Posterior cingulate gyrus (tissue), 11 donors: ENCODE measurements at regions not wholly inside any gene's neighbourhood (a gene's known extent, or its start where the extent isn't known, plus 50 kb on each side); places are given as distances from the start of the nearest gene placed in this dataset.
"Not testable (repeated sequence)": the region's sequence is repeated elsewhere in the genome, so short reads cannot be mapped to it uniquely, and the experiment has no call there.

Experiments
- DNase-seq, 10 donors: peaks; one replicate each; pipeline versions ENCODE4 v3.0.0 to v3.0.0-alpha.2; 2020 to 2021; ENCODE audit warnings: mixed read lengths in 3 of 10
- intact Hi-C: fragments of 100-400 bp; cut with DNase I; formaldehyde crosslinking; loops from one replicate; pipeline ENCODE4 v1.15.1; 2023

DNA sequence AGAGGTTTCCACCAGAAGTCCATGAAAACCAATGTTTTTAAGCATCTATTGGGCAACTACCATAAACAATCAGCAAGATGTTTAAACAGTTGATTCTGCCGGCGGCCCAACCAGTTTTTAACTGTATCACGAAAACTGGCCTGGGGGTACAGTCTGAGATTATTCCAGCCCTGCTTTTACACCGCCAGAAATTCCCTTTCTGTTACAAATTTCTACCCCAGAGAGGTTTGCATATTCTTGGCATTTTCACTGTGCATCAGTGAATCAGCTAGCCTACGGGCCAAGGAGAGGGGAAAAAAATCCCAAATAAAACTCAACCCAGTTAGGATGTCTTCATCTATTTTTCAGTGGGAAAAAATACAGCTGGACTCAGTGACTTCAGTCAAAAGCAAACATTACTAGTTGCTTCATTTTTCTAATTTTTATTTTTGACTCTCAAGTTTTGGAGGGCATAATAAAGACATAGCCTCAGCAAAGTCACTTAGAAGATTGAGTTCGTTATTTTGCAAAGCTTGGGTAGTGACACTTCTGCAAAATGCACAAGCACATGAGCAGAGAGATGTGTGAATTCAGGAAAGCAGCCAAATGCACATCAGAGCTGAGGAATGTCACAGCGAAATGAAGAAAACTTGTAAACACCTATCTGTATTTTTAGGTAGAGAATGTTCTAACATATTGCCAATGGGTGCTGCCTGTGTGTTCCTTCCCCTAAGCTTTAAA is 167.8 kb upstream of the GK2 start:
- DNase-seq = no peak
- intact Hi-C loops = loop anchor here (2.0 kb wide), 1 partner anchor 621 kb away; no protein-coding TSS in a partner anchor

DNA sequence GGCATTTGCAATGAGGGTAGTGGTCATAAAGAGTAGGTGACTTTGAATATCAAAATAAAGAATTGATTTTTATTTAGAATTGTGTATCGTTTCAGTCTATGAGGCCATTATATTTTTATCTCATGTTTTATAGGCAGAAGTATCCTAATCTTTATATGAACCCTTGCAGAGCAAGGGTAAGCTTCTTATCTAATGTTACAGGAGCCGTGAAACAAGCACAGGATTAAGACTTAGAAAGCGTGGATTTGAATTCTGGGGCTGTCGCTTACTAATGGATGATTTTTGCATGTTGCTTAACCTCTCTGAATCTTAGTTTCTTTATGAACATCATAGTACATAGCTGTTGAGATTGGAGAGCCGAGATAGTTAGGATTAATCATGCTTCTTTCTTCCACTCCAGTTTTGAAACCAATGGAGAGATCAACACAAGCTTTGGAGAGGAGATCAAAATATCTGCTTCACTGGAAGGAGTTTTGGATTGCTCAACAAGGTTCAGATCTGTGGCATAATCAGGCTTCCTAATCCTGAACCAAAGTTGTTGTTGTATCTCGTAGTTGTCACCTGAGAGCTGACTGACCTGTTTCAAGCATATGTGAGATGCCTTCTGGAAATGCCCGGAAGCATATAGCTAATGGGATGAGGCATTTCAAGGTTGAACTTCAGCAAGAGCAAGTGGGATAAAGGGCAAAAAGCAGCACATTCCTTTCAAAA is 166.9 kb upstream of the GK2 start:
- intact Hi-C loops = no loop called here

GRCh38 chr4:79563219-79563618 is 155.2 kb upstream of the GK2 start:
- intact Hi-C loops = no loop called here
- DNase-seq = no peak

More for the DNA sequence above, 166.9 kb upstream of the GK2 start:
- DNase-seq = no peak

GRCh38 chr4:79561751-79562150 is 153.7 kb upstream of the GK2 start:
- intact Hi-C loops = no loop called here

GRCh38 chr4:79559398-79559797 is 151.4 kb upstream of the GK2 start:
- intact Hi-C loops, DNase-seq: not testable (repeated sequence)

More at GRCh38 chr4:79561751-79562150, 153.7 kb upstream of the GK2 start:
- no peak for DNase-seq

- no peak for DNase-seq
- intact Hi-C loops = no loop called here
These were observed 144.3 kb upstream of the GK2 start for GRCh38 chr4:79552311-79552710.

GRCh38 chr4:79551555-79551954 is 143.5 kb upstream of the GK2 start:
- intact Hi-C loops = no loop called here
- no peak for DNase-seq

GRCh38 chr4:79547851-79548250 is 139.8 kb upstream of the GK2 start:
- intact Hi-C loops = no loop called here
- no peak for DNase-seq

- DNase-seq = peak in 3 of 10 donors; percentile 12 to 74 (median 64)
- intact Hi-C loops = not testable (repeated sequence)
These were observed 137.3 kb upstream of the GK2 start for GRCh38 chr4:79545292-79545691.

DNA sequence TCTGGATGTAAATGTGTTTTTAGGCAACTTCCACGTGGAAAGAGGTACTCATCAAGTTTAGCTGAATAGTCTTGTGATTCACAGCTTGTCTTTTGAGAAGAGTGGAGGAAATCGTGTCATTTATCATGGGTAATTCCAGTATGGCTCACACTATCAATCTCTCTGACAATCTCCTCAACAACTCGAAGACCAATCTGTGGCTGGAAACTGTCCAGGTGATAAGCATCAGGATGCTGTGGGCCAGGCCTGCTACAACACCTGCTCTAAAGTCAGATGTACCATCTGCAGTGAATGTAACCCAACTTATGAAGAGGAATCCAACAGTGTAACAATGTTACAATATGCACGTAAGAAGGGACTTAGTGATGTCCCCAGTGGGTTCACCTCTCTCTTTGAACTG is 132.1 kb upstream of the GK2 start:
- intact Hi-C loops = no loop called here
- DNase-seq = no peak

- intact Hi-C loops = no loop called here
- no peak for DNase-seq
These were observed 127.5 kb upstream of the GK2 start for GRCh38 chr4:79535516-79535915.

DNA sequence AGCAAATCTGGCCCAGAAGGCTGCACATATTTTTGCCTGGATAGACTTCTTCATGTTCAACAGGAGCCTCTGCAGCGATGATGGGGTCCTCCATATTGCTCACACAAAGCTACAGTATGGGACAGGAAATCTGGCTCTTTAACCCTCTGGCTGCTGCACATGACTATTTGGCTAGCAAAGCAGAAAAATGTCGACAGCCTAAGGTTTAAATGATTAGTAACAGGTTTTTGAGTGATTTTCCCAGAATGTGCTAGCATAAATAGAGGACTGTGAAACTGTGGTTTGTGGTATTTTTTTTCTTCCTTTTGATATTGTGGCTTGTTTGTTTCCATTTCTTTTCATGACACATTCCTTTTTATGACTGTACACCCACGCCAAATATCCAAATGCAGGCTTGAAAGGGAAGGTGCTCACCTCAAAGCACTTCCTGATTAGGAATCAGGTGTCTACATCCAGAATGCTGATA is 120.2 kb upstream of the GK2 start:
- intact Hi-C loops = no loop called here
- DNase-seq = no peak

DNA sequence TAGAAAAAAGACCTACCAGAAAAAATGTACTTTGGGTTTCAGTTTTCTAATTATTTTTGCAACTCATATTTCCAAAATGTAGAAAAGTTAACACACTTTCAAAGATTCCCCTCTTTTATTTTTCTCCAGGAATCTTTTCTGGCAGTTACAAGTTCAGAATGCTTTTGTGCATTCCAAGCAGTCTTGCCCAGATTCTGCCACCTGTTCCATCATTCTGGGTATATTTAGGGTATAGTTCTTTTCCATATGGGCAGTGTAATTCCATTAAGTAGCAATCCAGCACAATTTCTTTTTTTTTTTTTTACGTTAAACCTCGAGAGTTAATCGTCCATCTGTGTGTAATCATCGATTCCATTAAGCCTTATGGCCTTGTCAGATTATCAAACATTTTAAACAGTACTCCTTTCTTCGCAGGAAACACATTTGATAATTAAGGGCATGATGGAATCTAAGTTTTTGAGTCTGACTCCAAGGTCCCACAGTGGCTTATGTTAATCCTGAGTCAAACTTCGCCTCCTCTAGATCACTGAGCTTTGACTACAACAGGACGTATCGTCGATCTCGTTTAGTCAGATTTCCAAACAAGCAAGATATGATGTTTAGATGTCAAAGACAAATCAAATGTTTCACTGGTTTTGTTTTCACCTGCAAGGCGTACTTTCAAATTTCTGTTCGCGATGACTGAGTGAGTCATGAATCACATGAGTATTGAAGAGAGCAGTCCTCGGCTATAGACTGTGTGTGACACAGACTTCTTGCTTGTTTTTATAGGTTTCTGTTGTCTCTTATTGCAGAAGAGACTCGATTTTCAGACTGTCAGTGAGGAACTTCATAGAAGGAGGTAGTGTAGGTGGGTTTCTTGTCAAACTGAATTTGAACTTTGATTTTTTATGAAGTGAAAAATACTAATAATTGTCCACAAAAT is 118.9 kb upstream of the GK2 start:
- intact Hi-C loops = no loop called here
- no peak for DNase-seq

GRCh38 chr4:79516114-79516513 is 108.1 kb upstream of the GK2 start:
- intact Hi-C loops = no loop called here
- no peak for DNase-seq

DNA sequence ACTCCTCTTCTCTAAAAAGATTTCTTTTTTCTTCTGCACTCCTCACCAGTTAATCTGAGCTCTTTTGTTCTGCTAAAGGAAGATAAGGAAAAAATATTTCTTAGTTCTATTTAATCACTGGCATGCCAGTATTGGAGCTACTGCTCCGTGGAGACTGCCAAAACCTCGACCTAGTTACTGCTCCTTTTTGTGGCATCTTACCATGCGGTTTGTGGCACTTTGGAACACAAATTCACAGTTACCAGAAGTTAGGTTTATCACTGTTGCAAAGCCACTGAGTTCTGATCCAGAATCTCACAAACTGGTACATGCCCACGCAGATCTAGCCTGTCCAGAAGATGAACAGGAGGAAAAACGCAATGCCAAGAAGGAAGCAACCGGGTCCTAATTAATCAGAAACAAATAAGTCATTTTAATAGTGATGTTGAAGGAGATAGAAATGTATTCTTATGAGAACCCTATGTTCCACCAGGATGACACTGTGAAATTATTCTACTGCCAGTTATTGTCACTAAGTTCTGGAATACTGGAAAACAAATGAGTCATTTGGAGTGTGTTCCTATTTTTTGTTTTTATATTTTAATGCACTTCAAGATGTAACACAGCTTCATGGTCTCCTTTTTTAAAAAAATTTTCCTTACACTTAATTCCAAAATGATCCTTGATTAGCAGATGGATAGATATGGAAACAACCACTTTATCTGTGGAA is 106.7 kb upstream of the GK2 start:
- peak in 5 of 10 donors; percentile 11 to 58 (median 43) for DNase-seq
- intact Hi-C loops = no loop called here

DNA sequence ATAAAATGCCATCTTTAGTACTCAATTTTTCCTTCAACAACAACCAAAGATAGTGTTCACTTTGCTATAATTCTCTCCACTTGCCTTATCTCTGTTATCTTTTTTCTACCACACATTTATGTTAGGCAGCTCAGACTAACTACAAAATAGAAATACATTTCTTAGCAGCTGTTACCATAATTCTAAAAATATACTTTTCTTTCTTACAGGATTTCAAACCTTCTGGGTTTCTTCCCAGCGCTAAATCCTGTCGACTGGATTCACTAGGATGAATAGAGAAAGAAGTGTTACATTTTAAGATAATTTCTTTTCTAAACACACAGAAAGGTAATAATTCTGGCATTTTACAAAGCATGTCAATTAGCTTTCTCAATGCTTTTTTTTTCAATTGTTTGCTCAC is 105.5 kb upstream of the GK2 start:
- no peak for DNase-seq
- intact Hi-C loops = no loop called here

GRCh38 chr4:79512363-79512762 is 104.3 kb upstream of the GK2 start:
- no peak for DNase-seq
- intact Hi-C loops = no loop called here

DNA sequence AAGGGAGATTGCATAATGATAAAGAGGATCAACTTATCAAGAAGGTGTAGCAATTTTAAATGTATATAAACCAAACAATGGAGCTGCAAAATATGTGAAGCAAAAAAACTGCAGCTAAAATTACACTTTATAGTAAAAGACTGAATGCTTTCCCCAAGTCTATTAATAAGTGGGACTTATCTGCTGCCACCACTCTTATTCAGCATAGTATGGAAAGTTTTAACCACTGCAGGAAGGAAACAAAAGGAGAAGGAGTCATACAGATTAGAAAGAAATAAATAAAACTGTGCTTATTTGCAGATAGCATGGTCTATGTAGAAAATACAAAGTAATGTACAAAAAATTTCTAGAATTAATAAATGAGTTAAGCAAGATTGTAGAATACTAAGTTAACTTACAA is 94.1 kb upstream of the GK2 start:
- no peak for DNase-seq
- intact Hi-C loops = no loop called here

DNA sequence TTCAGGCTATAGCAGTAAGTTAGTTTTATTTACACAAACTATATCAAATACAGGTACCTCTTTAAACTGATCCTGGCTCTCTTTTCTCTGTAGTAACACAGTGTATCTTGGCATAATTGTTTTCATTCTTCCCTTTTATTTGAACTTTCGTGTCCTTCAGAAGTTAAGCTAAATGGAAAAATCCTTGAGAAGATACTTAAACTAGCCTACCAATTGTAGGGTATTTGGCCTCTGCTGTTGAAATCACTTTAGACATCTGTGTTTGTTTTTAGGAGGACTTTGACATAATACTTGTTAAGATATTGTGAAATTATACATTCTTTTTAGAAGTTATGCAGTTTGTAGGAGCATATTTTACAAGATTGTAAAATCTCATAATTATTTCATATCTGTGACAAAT is 90.3 kb upstream of the GK2 start:
- no peak for DNase-seq
- intact Hi-C loops = no loop called here

GRCh38 chr4:79497001-79497400 is 89.0 kb upstream of the GK2 start:
- intact Hi-C loops = no loop called here
- DNase-seq = no peak
